Ecto neural progenitor cell (in vitro differentiated cells): ENCODE measurements at regions not wholly inside any gene's neighbourhood (a gene's known extent, or its start where the extent isn't known, plus 50 kb on each side); places are given as distances from the start of the nearest gene placed in this dataset.
"Not testable (repeated sequence)": the region's sequence is repeated elsewhere in the genome, so short reads cannot be mapped to it uniquely, and the experiment has no call there.

ENCODE experiments used
- DNase-seq: peaks from one replicate; pipeline ENCODE4 v3.0.0-alpha.2; 2018; ENCODE audit warnings: low spot score

GRCh38 chr2:13696601-13697000 is 935.9 kb upstream of the LRATD1 start:
- no peak for DNase-seq

- no peak for DNase-seq
Measured at GRCh38 chr2:13698847-13699246, 933.7 kb upstream of the LRATD1 start.

GRCh38 chr2:13699939-13700338 is 932.6 kb upstream of the LRATD1 start:
- not testable (repeated sequence) for DNase-seq

- no peak for DNase-seq
Measured at GRCh38 chr2:13711154-13711553, 921.4 kb upstream of the LRATD1 start.

GRCh38 chr2:13714466-13714865 is 918.1 kb upstream of the LRATD1 start:
- DNase-seq, result no peak

GRCh38 chr2:13725945-13726344 is 906.6 kb upstream of the LRATD1 start:
- DNase-seq, result no peak

GRCh38 chr2:13745330-13745729 is 887.2 kb upstream of the LRATD1 start:
- DNase-seq, result peak; percentile 54

GRCh38 chr2:13751955-13752354 is 880.6 kb upstream of the LRATD1 start:
- no peak for DNase-seq

- DNase-seq, result no peak
Measured at GRCh38 chr2:13758412-13758811, 874.1 kb upstream of the LRATD1 start.

GRCh38 chr2:13768274-13768673 is 864.2 kb upstream of the LRATD1 start:
- DNase-seq, result no peak

GRCh38 chr2:13770279-13770678 is 862.2 kb upstream of the LRATD1 start:
- DNase-seq, result no peak

GRCh38 chr2:13779996-13780395 is 852.5 kb upstream of the LRATD1 start:
- DNase-seq, result no peak

- DNase-seq, result no peak
Measured at GRCh38 chr2:13791019-13791547, 841.4 kb upstream of the LRATD1 start.

GRCh38 chr2:13806539-13806938 is 826.0 kb upstream of the LRATD1 start:
- DNase-seq, result no peak

- no peak for DNase-seq
Measured at GRCh38 chr2:13813236-13813635, 819.3 kb upstream of the LRATD1 start.

- DNase-seq, result no peak
Measured at GRCh38 chr2:13818002-13818401, 814.5 kb upstream of the LRATD1 start.

GRCh38 chr2:13819896-13820295 is 812.6 kb upstream of the LRATD1 start:
- no peak for DNase-seq

GRCh38 chr2:13821255-13821880 is 811.1 kb upstream of the LRATD1 start:
- no peak for DNase-seq

GRCh38 chr2:13822365-13822764 is 810.2 kb upstream of the LRATD1 start:
- DNase-seq, result no peak

- DNase-seq, result no peak
Measured at GRCh38 chr2:13826314-13826853, 806.1 kb upstream of the LRATD1 start.

- no peak for DNase-seq
Measured at GRCh38 chr2:13858626-13859025, 773.9 kb upstream of the LRATD1 start.

- DNase-seq, result not testable (repeated sequence)
Measured at GRCh38 chr2:13868275-13868674, 764.2 kb upstream of the LRATD1 start.

GRCh38 chr2:13876491-13877037 is 756.0 kb upstream of the LRATD1 start:
- DNase-seq, result no peak

GRCh38 chr2:13877571-13877970 is 754.9 kb upstream of the LRATD1 start:
- DNase-seq, result no peak
